Stimulated activated naive CD4-positive, alpha-beta T cell (primary cell): ENCODE measurements at regions not wholly inside any gene's neighbourhood (a gene's known extent, or its start where the extent isn't known, plus 50 kb on each side); places are given as distances from the start of the nearest gene placed in this dataset.
"Not testable (repeated sequence)": the region's sequence is repeated elsewhere in the genome, so short reads cannot be mapped to it uniquely, and the experiment has no call there.

ENCODE experiments used
- DNase-seq, 6 experiments: peaks; one replicate each; lab custom pipeline; 2025; lab: John Stamatoyannopoulos, UW

DNA sequence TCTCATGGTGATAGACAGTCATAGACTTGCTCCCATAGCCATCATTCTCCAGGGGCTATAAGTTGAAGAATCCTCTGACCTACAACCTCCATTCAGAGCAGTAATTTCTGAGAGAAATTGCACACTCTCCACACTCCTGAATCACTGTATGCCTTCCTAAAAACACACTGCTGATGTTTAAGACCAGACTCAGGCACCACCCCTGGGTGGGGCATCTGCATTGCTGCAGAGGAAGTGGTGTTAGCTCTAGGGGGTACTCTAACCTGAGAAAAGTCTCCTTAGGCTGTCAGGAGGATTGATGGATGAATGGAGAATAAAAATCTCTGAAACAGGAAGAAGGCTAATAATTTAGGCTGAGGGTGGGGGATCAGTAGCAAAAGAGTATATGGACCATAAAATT, 436.1 kb downstream of the DAD1 start:
- DNase-seq, result no peak

DNA sequence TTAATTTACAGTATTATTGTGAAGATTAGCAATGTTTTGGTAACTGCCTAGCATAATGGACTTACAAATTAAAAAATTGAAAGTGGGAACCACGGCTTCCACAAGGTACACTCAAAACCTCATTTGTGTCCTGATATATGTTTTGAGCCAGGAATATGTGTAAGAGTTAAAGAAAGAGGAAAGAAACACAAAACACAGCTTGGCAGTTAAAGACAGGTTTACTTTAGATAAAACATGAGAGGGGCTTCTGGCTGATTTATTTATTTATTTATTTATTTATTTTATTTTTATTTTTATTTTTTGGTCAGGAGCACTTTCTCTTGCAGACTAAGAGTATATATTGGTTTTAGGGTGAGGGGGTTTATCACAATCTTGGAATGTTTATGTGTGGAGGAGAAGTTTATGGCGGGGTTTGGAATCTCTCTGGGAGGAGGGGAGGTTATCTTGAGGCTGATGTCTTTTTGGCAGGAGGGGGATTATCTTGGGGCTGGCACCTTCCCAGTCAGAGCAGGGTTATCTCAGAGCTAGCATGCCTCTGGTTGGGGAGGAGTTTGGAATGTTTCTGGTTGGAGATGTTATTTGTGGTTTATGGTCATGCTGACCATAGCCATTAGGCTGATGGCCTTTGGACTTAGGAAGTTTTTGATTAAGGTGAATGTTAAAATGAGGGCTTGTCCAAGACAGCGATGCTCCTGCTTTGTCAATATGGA, 436.7 kb downstream of the DAD1 start:
- DNase-seq, result no peak

DNA sequence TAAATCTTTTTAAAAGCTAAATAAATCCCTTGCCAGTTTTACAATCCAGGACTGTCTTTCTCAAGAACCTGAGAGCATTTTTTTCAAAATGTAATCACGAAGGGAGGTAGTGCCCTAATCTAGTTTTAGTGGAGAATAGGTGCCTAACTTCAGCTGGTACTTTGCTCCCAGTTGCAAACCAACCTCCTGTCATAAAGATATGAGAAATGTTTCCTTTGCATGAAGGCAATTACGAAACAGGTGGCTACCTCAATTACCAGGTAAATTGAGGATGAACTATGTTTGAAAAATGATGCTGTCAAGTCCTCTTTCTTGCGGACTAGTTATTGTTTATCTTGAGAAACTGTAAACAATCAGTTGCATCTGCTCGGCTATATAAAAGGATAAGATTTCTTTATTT, 437.9 kb downstream of the DAD1 start:
- no peak for DNase-seq

DNA sequence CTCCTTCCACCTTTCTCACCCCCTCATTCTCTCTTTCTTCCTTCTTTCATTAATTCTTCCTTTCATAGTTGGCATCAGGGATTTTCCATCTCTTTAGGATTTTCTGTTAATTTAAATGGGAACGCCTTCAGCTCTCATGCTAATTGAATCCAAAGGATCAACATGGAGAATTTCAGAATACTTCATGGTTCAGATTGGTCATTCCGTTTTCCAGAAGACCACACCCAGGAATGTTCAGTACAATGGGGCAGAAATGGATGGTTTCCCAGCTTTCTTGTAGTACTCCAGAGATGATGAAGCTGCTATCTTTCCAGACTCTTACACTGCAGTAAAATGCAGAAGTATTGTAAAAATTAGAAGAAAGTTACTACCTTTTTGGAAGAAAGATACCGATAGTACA, 440.0 kb downstream of the DAD1 start:
- no peak for DNase-seq

DNA sequence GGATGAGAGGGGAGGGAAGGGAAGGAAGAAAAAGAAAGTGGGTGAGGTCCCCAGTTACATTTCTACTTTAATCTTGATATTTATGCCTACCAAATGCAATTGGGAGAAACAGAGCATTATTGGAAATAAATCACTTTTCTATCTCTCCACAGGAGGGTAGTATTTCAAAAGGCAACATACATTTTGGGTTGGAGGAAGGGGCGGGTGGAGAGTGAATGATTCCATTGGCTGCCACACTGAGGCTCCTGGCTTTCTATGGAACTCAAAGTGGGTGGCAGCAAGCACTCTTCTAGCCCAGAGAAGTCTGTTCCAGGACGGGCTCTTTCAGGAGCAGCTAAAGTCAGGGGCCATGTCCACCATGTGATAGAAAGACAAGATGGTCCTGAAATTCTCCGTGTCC, 441.3 kb downstream of the DAD1 start:
- no peak for DNase-seq

DNA sequence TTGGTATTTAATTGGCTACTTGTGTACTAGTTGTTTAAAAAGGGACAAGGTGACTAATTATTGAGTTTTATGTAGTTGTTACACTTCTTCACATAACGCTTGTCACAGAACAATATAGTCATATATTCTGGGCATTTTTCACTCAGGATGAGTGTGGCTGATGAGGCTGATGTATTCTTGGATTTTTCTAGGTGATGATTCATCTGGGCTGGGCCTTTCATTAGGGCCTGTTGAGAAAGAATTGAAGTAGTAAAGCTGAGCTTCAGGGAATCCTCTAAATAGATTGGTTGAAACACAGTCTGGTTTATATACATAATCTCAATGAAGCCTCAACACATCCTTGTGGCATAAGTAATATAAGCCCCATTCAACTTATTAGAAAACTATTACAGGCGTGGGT, 445.7 kb downstream of the DAD1 start:
- DNase-seq, result no peak

DNA sequence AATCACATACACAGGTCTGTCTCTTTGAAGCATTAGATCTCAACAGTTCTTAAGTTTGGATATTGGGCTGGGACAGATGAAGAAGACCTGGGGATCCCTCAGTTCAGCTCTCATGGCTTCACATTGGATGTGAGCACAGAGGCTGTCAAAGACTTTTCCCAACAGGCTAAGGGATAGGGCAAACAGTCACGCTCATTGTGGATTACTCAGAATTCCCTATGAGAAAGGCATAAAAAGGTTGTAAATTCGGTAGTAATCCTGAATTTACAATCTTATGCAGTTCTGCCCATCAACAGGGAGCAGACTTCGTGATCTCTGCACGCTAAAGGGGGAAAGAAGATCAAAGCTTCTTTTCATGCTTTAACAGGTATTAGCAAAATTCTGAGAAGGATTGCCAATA, 448.4 kb downstream of the DAD1 start:
- DNase-seq, result no peak

DNA sequence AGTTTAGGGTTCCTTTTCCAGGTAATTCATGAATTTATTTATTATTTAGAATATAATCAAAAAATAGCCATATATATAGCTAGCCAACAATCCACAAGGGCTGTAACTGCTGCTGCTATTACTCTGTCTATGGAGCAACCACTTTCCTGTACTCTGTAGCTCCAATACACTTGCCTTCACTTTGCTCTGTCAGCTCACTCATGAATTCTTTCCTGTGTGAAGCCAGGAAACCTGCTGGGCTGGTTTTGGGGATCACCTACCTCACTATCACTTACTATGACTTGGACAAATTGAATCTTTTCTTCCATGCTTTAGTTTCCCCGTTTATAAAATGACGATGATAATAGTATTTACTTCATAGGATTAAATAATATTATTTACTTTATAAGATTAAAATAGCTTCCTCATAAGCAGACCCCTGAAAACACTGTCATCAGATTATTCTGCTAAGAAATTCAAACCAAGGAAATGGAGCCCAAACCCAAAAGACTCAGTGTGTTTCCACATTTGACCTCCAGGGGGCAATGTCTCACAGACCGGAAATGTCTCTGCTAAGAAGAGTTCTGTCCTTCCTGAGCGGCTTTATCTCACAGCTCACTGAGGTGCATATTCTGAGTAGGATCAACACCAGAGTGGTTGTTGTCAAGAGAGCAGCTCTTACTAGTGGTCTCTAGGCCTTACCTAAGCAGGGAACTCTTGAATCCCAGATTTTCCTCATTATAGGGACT, 457.1 kb downstream of the DAD1 start:
- peak in 2 of 6 experiments; percentile 5 to 29 for DNase-seq

DNA sequence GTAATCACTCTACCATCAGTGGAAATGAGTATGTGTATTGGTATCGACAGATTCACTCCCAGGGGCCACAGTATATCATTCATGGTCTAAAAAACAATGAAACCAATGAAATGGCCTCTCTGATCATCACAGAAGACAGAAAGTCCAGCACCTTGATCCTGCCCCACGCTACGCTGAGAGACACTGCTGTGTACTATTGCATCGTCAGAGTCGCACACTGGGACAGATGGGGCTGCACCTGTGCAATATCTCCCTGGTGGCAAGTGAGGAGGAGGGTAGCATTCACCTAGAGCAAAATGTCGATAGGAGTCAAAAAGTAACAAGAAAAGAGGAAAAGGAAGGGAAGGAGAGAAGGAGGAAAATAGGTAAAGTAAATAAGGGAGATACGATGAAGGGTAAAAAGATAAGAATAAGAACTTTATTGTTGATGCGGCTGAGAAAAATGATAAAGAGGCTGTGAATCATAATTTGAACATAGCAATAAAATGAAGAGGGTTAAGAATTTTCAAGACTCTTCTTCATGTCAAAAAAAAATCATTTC, 450.5 kb upstream of the OR4E1 start:
- DNase-seq, result no peak

DNA sequence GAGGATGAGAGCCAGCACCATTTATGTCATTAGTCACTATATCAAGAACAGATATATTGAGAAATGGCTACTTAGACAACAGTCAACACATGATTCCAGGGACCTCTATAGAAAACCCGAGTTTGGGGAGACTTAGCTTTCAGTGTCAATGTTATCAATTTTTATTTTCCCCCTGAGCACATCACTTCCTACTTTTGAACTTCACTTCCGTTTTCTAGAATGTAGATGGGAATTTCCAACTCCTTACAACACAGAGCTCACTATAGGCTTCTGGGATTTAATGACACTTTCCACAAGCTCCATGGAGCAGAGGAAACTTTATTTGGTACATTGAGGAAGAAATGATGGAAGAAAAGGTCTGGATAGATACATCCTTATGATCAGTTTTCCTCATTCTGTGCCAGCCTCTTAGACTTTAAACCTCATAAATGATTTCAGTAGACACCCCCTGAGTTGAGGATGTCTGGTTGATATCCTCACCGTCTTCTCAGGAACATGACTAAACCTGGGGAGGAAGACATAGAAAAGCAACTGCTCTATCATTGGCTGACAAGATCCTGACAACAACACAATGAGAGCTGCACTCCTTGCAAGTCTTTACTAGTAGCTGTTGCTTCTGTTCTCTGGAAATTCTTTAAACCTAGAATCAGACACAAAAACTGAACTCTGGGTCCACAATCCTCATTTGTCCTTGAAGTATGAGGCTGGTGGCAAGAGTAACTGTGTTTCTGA, 449.4 kb upstream of the OR4E1 start:
- DNase-seq, result no peak

DNA sequence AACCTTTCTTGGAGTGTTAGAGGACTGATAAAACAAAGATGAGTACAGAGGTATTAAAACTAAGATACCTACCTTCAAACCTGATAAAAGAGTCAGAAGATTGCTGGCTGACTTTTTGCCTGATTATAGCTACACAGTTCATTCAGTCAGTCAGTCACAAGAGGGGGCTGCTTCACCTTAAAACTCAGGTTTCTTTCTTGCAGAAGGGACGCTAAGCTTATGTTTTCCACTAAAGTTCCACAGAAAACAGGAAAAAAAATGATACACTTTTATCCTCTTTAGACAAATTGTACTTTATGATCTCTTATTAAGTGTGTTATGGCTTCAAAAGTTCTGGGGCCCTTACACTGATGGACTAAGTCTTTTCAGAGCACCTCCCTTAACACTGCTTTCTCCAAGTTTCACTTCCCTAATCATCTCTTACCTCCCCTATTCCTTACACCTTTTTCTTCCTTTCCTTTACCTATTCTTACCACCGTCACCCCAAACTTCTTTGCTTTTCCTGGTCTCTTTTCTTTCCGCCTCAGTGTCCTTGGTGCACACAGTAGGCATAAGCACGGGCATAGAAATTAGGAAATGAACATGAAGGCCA, 448.7 kb upstream of the OR4E1 start:
- peak in 1 of 6 experiments; percentile 22 for DNase-seq

DNA sequence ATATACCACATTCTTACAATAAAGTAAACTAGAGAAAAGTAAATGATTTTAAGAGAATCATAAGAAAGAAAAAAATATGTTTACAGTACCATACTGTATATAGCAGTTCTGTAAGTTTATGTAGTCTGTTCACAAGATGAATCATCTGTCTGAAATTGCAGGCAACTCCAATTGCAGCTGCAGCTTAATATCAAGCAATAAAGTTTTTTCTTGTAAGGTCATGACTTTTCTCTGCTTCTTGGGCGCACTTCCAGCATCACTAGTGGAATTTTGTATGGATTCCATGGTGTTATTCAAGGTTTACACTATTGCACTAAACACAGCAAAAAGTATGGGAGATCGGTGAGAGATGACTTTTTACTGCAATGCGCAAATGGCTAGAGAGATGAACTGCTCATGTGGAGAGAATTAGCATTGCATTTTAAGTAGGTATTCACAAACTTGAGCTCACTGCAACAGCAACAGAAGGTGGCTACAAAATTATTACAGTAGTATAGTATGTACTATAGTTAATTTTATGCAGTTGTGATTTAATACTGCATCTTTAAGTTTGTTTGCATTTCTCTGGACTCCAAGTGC, 445.4 kb upstream of the OR4E1 start:
- no peak for DNase-seq

DNA sequence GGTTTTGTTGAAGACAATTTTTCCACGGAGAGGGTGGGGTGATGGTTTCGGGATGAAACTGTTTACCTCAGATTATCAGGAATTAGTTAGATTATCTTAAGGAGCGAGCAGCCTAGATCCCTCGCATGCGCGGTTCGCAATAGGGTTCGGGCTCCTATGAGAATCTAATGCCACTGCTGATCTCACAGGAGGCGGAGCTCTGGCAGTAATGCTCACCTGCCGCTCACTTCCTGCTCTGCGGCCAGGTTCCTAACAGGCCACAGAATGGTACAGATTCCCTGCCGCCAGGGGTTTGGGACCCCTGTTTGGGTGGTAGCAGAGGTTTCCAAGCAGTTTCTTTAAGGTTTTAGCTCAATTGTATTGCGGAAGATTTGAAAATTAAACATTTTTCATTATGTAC, 439.8 kb upstream of the OR4E1 start:
- no peak for DNase-seq

DNA sequence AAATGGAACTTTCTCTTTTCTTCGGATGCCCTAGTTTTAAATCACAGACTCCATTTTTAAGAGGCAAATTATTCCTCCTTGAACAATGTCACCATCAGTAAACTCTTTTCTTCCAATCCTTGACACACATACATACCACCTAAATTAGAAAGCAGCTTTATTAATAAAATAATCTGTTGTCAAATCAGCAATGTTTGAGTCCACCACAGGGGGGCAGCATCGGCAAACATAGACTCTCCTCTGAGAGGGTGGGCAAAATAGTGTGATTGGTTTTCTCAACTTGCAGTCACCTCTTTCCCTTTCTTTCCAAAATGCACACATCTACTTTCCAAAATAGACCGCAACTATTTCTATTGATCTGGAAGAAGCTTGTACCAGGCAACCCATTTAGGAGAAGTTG, 438.4 kb upstream of the OR4E1 start:
- DNase-seq, result peak in 5 of 6 experiments; percentile 5 to 51 (median 32)

DNA sequence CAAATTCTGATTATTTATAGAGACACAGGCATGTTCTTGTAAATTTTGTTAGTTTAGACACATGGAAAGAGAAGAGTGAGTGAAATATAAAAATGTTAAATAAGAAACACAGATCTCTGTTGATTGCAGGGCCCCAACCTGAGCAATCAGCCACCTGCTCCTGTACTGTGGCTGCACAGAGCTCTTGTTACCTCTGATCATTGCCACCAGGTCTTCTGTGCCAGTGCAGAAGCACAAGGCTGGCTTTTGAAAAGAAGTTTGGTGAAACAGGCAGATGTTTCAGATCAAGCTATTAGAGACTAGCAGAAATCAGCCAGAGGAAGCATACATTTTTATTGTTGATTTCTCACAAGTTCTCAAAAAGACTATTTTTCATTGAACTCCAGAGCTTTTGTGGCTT, 434.1 kb upstream of the OR4E1 start:
- no peak for DNase-seq

DNA sequence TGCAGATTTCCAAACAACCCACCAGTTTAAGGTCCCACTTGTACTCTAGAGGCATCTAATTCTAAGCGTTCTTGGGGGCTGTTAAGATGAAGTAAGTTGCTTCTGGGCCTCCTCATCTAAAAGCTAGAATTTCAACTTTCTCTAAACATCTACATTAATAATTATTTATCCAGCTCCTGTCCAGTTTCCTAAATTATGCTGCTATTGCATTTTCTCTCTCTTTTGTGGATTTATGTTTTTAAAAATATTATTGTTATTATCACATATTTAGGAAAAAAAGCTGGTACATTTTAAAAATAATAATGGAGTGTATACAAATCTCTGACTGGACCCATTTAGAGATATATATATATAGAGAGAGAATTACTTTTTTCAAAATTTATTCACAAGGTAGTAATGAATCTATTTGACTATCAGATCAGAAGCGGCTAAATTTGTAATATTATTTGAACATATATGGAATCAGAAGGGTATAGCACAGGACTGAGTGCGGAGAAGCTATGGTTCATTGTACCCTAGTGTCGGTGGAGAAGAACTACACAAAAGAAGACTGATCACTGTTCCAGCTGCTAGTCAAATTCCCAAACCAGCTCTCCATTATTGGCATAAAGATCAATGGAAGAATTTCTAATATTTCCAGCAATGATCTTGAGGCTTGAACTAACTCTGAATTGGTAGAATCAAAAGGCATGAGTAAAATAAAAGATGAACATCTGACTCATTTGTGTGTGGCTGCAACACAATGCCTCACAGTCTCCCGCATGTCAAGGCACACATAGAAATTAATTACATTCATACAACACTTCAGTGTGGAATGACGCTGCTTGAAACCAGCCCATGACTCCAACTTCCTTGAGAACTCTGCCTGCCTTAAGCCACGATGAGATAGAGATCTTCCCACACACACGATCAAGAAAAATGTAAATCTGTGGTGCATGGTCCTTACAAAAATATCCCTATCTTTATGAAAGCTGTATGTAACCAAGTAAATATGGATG, 433.4 kb upstream of the OR4E1 start:
- no peak for DNase-seq

DNA sequence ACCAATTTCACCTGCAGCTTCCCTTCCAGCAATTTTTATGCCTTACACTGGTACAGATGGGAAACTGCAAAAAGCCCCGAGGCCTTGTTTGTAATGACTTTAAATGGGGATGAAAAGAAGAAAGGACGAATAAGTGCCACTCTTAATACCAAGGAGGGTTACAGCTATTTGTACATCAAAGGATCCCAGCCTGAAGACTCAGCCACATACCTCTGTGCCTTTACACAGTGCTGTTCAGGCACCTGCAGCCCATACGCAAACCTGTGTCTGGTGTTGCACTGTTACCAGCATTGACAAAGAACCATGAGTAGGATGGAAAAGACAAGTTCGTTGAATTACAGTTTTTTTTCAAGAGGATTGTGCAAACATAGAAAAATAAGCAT, 432.0 kb upstream of the OR4E1 start:
- no peak for DNase-seq

DNA sequence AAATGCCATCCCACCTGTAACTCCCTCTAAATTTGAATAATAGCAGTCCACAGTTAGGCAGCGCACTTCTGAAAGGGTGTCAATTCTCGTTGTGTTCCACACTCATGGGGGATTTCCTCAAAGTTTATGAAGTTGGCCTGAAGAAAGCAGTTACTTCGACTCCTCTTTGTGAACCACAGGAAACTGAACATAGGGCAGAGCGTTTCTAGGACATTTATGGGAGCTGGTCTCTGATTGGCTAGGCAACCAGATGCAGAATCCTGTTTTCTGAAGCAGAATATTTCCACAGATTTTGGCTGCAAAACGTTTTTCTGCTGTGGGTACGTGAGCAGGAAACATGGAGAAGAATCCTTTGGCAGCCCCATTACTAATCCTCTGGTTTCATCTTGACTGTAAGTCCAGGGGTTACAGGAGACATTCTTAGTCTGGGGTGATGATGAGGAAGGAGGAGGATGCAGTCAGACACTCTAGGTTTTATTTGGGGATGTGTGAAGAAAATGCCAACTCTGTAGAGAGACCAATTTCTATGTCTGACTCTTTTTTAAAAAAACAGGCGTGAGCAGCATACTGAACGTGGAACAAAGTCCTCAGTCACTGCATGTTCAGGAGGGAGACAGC, 431.5 kb upstream of the OR4E1 start:
- DNase-seq, result no peak

DNA sequence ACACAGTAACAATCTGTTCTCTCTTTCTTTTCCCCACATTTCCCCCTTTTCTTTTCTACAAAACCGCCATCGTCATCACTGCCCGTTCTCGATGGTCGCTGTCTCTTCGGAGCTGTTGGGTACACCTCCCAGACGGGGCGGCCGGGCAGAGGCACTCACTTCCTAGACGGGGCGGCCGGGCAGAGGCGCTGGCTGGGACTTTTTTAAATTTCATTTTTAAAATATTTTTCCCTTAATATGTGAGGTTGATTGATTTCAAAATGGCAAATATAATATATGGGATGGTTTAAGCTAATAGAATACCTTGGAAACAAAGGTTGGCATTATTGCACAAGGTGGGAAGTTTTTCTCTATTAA, 427.1 kb upstream of the OR4E1 start:
- not testable (repeated sequence) for DNase-seq
